Thymus (tissue), 11 donors: ENCODE measurements at regions not wholly inside any gene's neighbourhood (a gene's known extent, or its start where the extent isn't known, plus 50 kb on each side); places are given as distances from the start of the nearest gene placed in this dataset.
"Not testable (repeated sequence)": the region's sequence is repeated elsewhere in the genome, so short reads cannot be mapped to it uniquely, and the experiment has no call there.

Experiments used
- DNase-seq, 9 donors: peaks; one replicate each; pipeline ENCODE4 v3.0.0-alpha.2; 2013; ENCODE audit warnings: low spot score in 9 of 9, low read depth in 6 of 9, missing footprints in 1 of 9
- H3K27ac ChIP-seq, 2 donors: one replicate each; pipeline ENCODE4 v1.5.1; 2013; ENCODE audit warnings: control low read depth in 1 of 2, low read depth in 1 of 2, low read length in 1 of 2, mild to moderate bottlenecking in 1 of 2, moderate library complexity in 1 of 2
- H3K27me3 ChIP-seq, 2 donors: one replicate each; pipeline ENCODE4 v1.5.1; 2013; ENCODE audit warnings: low read length in 1 of 2; ENCODE audit not compliant: control insufficient read depth in 2 of 2, insufficient read depth in 1 of 2
- H3K36me3 ChIP-seq, 2 donors: one replicate each; pipeline ENCODE4 v1.5.1; 2013; ENCODE audit warnings: low read length in 1 of 2, mild to moderate bottlenecking in 1 of 2, moderate library complexity in 1 of 2; ENCODE audit not compliant: control insufficient read depth in 2 of 2, insufficient read depth in 2 of 2
- H3K4me1 ChIP-seq, 2 donors: one replicate each; pipeline ENCODE4 v1.5.1; 2013; ENCODE audit warnings: low read length in 2 of 2; ENCODE audit not compliant: control insufficient read depth in 2 of 2, insufficient read depth in 2 of 2
- H3K4me3 ChIP-seq, 2 donors: one replicate each; pipeline ENCODE4 v1.5.1; 2013; ENCODE audit warnings: low read length in 2 of 2, control low read depth in 1 of 2, mild to moderate bottlenecking in 1 of 2
- H3K9me3 ChIP-seq, 2 donors: one replicate each; pipeline ENCODE4 v1.5.1; 2013; ENCODE audit warnings: low read length in 1 of 2, mild to moderate bottlenecking in 1 of 2; ENCODE audit not compliant: control insufficient read depth in 2 of 2, insufficient read depth in 1 of 2
- WGBS: extraction: QIAGEN DNeasy Blood & Tissue Kit; methylation state at CpG from one replicate; pipeline ENCODE4 v1.1.7; 2013; 5-methylcytosine and 5-hydroxymethylcytosine counted together
- donor health status: healthy.

- no peak overlapping the region for H3K4me3 ChIP-seq
- no peaks in the 10 kb centered on the region for H3K36me3 ChIP-seq
- H3K27ac ChIP-seq, result no peak overlapping the region
- no peaks in the 10 kb centered on the region for H3K4me1 ChIP-seq
- no peaks in the 10 kb centered on the region for H3K27me3 ChIP-seq
- H3K9me3 ChIP-seq, result peaks cover 0 to 6% of the 10 kb centered on the region in 2 donors
- WGBS, result 88% methylated on average over 6 of the region's 6 CpGs
- DNase-seq, result no peak
Observed at GRCh38 chr7:53628775-53629174, 593.3 kb downstream of the POM121L12 start.

DNA sequence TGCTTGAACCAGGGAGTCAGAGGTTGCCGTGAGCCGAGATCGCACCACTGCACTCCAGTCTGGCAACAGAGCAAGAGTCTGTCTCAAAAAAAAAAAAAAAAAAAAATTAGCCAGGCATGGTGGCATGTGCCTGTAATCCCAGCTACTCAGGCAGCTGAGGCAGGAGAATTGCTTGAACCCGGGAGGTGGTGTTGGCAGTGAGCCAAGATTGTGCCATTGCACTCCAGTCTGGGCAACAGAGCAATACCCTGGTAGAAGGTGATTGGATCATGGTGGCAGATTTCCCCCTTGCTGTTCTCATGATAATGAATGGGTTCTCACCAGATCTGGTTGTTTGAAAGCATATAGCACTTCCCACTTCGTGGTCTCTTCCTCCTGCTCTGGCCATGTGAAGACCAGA, 599.8 kb downstream of the POM121L12 start:
- not testable (repeated sequence) for H3K4me3 ChIP-seq, DNase-seq, H3K4me1 ChIP-seq, H3K27me3 ChIP-seq, H3K9me3 ChIP-seq, H3K27ac ChIP-seq, H3K36me3 ChIP-seq
- WGBS, result 89% methylated on average over 5 of the region's 5 CpGs

GRCh38 chr7:53638517-53638916, 603.1 kb downstream of the POM121L12 start:
- Histone ChIP-seq H3K9me3 (peaks cover 0 to 2% of the 10 kb centered on the region in 2 donors), H3K36me3 (no peaks in the 10 kb centered on the region)

GRCh38 chr7:53641091-53641490, 605.7 kb downstream of the POM121L12 start:
- no peak for DNase-seq
- H3K4me1 ChIP-seq, result no peaks in the 10 kb centered on the region
- H3K36me3 ChIP-seq, result no peaks in the 10 kb centered on the region
- no peak overlapping the region for H3K4me3 ChIP-seq
- no peak overlapping the region for H3K27ac ChIP-seq
- no peaks in the 10 kb centered on the region for H3K27me3 ChIP-seq
- peaks cover 0 to 2% of the 10 kb centered on the region in 2 donors for H3K9me3 ChIP-seq

More at GRCh38 chr7:53638517-53638916, 603.1 kb downstream of the POM121L12 start:
- H3K27me3 ChIP-seq, result no peaks in the 10 kb centered on the region
- H3K27ac ChIP-seq, result no peak overlapping the region
- no peak for DNase-seq
- no peaks in the 10 kb centered on the region for H3K4me1 ChIP-seq
- no peak overlapping the region for H3K4me3 ChIP-seq

GRCh38 chr7:53642361-53642760, 606.9 kb downstream of the POM121L12 start:
- no peak for DNase-seq
- Histone ChIP-seq H3K36me3 (no peaks in the 10 kb centered on the region), H3K4me3 (no peak overlapping the region), H3K4me1 (no peaks in the 10 kb centered on the region), H3K27me3 (no peaks in the 10 kb centered on the region), H3K9me3 (peaks cover 0 to 2% of the 10 kb centered on the region in 2 donors), H3K27ac (no peak overlapping the region)
- WGBS, result 91% methylated on average over 4 of the region's 4 CpGs

DNA sequence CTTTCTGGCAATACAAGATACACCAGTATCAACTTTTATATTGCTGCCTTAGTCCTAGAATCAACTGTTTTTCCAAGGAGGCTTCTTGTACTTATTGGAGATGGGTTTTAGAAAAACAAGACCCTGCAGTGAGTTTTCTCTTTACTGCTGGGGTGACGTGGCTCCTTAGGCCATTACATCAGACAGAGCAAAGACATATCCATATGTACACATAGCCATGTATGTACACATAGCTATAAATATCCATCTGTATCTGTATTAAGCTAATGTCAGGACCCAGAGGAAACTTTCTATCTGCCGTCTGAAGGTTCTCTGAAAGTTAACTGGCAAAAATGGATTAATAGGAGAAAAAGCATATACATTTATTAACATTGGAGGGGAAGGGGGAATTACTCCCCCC, 607.4 kb downstream of the POM121L12 start:
- peaks cover 0 to 2% of the 10 kb centered on the region in 2 donors for H3K9me3 ChIP-seq
- H3K27ac ChIP-seq, result no peak overlapping the region
- no peaks in the 10 kb centered on the region for H3K4me1 ChIP-seq
- H3K27me3 ChIP-seq, result no peaks in the 10 kb centered on the region
- no peak for DNase-seq
- no peaks in the 10 kb centered on the region for H3K36me3 ChIP-seq
- H3K4me3 ChIP-seq, result no peak overlapping the region
- 88% methylated on average over 2 of the region's 2 CpGs for WGBS

- DNase-seq, result no peak
- no peaks in the 10 kb centered on the region for H3K4me1 ChIP-seq
- WGBS, result 97% methylated on average over 1 of the region's 1 CpG
- H3K9me3 ChIP-seq, result no peaks in the 10 kb centered on the region
- no peak overlapping the region for H3K27ac ChIP-seq
- no peaks in the 10 kb centered on the region for H3K27me3 ChIP-seq
- H3K36me3 ChIP-seq, result no peaks in the 10 kb centered on the region
- H3K4me3 ChIP-seq, result no peak overlapping the region
Observed at GRCh38 chr7:53656881-53657280, 621.4 kb downstream of the POM121L12 start.

DNA sequence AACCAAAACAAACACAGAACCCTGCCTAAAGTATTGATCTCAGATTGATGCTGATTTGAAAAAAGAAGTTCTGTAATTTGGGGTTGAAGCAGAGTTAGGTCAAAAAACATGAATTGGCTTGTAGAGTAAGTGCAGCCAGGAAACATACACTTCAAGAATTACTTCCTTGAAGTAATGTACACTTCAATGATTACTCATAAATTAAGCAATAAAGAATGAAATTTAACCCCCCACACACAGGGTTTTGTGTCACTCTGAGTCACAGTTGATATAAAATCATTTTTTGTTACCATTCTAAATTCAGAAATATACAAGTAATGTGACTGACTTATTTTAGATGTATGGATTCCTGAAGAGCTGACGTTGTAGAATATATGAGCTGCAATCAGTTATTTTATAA, 622.2 kb downstream of the POM121L12 start:
- WGBS, result 81% methylated on average over 1 of the region's 1 CpG
- Histone ChIP-seq H3K36me3 (no peaks in the 10 kb centered on the region), H3K4me1 (no peaks in the 10 kb centered on the region), H3K4me3 (no peak overlapping the region), H3K27ac (no peak overlapping the region), H3K27me3 (no peaks in the 10 kb centered on the region), H3K9me3 (no peaks in the 10 kb centered on the region)
- no peak for DNase-seq

- no peaks in the 10 kb centered on the region for H3K9me3 ChIP-seq
- no peaks in the 10 kb centered on the region for H3K27me3 ChIP-seq
- no peaks in the 10 kb centered on the region for H3K4me1 ChIP-seq
- H3K36me3 ChIP-seq, result no peaks in the 10 kb centered on the region
- WGBS, result 92% methylated on average over 3 of the region's 3 CpGs
- no peak overlapping the region for H3K27ac ChIP-seq
- no peak overlapping the region for H3K4me3 ChIP-seq
- no peak for DNase-seq
Observed at GRCh38 chr7:53658951-53659350, 623.5 kb downstream of the POM121L12 start.

GRCh38 chr7:53661645-53662217, 626.3 kb downstream of the POM121L12 start:
- no peaks in the 10 kb centered on the region for H3K36me3 ChIP-seq
- H3K9me3 ChIP-seq, result no peaks in the 10 kb centered on the region
- H3K27me3 ChIP-seq, result no peaks in the 10 kb centered on the region
- H3K4me1 ChIP-seq, result no peaks in the 10 kb centered on the region
- H3K27ac ChIP-seq, result no peak overlapping the region
- H3K4me3 ChIP-seq, result no peak overlapping the region
- 94% methylated on average over 4 of the region's 4 CpGs for WGBS
- DNase-seq, result no peak
